ENCODE measurements at regions not wholly inside any gene's neighbourhood (a gene's known extent, or its start where the extent isn't known, plus 50 kb on each side); places are given as distances from the start of the nearest gene placed in this dataset.

DNA sequence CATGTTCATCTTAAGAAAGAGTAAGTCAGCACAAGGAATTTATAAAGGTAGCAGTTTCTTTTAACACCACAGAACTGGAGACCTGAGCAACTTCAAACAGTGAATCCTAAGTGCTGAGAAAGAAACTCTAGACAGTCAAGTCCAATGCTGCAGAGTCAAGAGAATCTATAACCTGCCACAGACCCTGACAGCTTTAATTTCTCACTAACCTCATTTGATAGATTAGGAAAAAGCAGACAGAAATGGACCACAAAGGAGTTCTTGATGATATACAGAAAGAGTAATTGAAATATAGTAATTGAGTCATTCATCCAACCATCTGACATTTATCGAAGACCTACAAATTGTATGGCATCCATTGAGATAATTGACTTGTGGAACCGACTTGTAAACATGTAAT, 847.0 kb downstream of the SORCS1 start:
- Histone ChIP-seq H3K4me3 (ENCODE audit: low read depth, low read length) (no peak overlapping the region), H3K27me3 (ENCODE audit: control insufficient read depth, insufficient read depth, low read length) (no peaks in the 10 kb centered on the region), H3K36me3 (ENCODE audit: control insufficient read depth, insufficient read depth, low read length) (no peaks in the 10 kb centered on the region)
- TF ChIP-seq, protein P1, sequence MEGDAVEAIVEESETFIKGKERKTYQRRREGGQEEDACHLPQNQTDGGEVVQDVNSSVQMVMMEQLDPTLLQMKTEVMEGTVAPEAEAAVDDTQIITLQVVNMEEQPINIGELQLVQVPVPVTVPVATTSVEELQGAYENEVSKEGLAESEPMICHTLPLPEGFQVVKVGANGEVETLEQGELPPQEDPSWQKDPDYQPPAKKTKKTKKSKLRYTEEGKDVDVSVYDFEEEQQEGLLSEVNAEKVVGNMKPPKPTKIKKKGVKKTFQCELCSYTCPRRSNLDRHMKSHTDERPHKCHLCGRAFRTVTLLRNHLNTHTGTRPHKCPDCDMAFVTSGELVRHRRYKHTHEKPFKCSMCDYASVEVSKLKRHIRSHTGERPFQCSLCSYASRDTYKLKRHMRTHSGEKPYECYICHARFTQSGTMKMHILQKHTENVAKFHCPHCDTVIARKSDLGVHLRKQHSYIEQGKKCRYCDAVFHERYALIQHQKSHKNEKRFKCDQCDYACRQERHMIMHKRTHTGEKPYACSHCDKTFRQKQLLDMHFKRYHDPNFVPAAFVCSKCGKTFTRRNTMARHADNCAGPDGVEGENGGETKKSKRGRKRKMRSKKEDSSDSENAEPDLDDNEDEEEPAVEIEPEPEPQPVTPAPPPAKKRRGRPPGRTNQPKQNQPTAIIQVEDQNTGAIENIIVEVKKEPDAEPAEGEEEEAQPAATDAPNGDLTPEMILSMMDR (IDR thresholded peaks at IDR 0.05; ENCODE audit: insufficient read depth, low read length, poor library complexity, severe bottlenecking) = no peak
- DNase-seq (ENCODE audit: low read depth) = no peak

DNA sequence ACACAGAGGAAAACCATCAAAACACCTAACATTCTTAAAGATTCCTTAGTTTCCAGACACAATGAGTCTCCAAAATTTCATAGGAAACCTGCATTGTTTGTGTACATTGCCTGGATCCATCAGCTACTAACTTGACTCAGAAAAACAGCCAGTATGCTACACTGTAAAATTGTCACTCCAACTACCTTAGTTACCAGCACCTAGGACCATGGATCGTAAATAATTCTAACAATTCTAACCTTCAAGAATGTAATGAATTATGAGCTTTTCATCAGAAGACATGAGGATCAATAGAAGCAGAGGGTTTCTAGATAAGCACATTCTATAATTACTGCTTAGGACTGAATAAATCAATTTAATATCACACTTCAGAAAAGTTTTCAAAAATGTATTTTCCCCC, 851.5 kb downstream of the SORCS1 start:
- Histone ChIP-seq H3K4me3 (ENCODE audit: low read depth, low read length) (no peak overlapping the region), H3K36me3 (ENCODE audit: control insufficient read depth, insufficient read depth, low read length) (no peaks in the 10 kb centered on the region), H3K27me3 (ENCODE audit: control insufficient read depth, insufficient read depth, low read length) (no peaks in the 10 kb centered on the region)
- no peak for DNase-seq (ENCODE audit: low read depth)
- TF ChIP-seq, protein P1 (IDR thresholded peaks at IDR 0.05; ENCODE audit: insufficient read depth, low read length, poor library complexity, severe bottlenecking) = no peak

DNA sequence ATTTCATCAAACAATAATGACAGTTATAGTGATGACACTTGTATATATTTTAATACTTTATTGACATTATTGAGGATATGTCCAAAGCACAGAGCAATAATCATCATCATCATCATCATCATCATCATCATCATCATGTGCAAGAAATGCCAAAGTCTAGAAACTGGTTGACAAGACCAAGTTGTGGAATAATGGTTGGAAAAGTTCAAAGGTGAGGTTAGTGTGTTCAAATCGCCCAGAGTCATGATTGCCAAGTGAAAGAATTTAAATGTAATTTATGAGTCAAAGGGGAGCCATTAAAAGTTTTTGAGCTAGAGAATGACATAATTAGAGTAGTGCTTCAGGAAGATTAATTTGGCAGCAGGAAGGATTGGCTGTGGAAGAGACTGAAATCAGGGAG, 852.4 kb downstream of the SORCS1 start:
- TF ChIP-seq, protein P1 (IDR thresholded peaks at IDR 0.05; ENCODE audit: insufficient read depth, low read length, poor library complexity, severe bottlenecking) = no peak
- H3K36me3 ChIP-seq (ENCODE audit: control insufficient read depth, insufficient read depth, low read length) = no peaks in the 10 kb centered on the region
- no peak for DNase-seq (ENCODE audit: low read depth)
- no peak overlapping the region for H3K4me3 ChIP-seq (ENCODE audit: low read depth, low read length)
- no peaks in the 10 kb centered on the region for H3K27me3 ChIP-seq (ENCODE audit: control insufficient read depth, insufficient read depth, low read length)

DNA sequence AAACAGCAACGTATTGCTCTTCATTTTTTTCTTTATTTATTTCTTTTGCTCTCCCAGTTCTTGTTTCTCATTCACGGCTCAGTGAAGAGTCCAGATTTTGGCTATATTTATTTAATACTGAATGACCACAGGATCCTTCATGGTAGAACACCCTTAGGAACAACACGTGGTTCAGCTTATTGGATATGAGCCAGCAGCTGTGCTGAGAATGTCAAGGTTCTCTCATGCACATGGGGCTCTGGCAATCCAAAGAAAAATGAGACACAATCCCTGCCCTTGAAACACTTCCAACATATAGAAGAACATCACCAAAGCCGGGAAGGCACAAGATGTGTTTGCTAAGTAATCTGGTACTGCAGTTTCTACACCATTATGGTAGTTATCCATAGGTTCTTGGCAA, 852.9 kb downstream of the SORCS1 start:
- TF ChIP-seq, protein P1 (IDR thresholded peaks at IDR 0.05; ENCODE audit: insufficient read depth, low read length, poor library complexity, severe bottlenecking) = no peak

GRCh38 chr10:106310596-106310995, 853.9 kb downstream of the SORCS1 start:
- no peak for DNase-seq (ENCODE audit: low read depth)
- H3K27me3 ChIP-seq (ENCODE audit: control insufficient read depth, insufficient read depth, low read length) = no peaks in the 10 kb centered on the region
- TF ChIP-seq, protein P1 (IDR thresholded peaks at IDR 0.05; ENCODE audit: insufficient read depth, low read length, poor library complexity, severe bottlenecking) = no peak
- no peak overlapping the region for H3K4me3 ChIP-seq (ENCODE audit: low read depth, low read length)
- H3K36me3 ChIP-seq (ENCODE audit: control insufficient read depth, insufficient read depth, low read length) = no peaks in the 10 kb centered on the region

More for the DNA sequence above, 852.9 kb downstream of the SORCS1 start:
- Histone ChIP-seq H3K27me3 (ENCODE audit: control insufficient read depth, insufficient read depth, low read length) (no peaks in the 10 kb centered on the region), H3K4me3 (ENCODE audit: low read depth, low read length) (no peak overlapping the region), H3K36me3 (ENCODE audit: control insufficient read depth, insufficient read depth, low read length) (no peaks in the 10 kb centered on the region)
- no peak for DNase-seq (ENCODE audit: low read depth)

GRCh38 chr10:106309376-106309775, 855.1 kb downstream of the SORCS1 start:
- Histone ChIP-seq H3K4me3 (ENCODE audit: low read depth, low read length) (no peak overlapping the region), H3K36me3 (ENCODE audit: control insufficient read depth, insufficient read depth, low read length) (no peaks in the 10 kb centered on the region), H3K27me3 (ENCODE audit: control insufficient read depth, insufficient read depth, low read length) (no peaks in the 10 kb centered on the region)
- TF ChIP-seq, protein P1 (IDR thresholded peaks at IDR 0.05; ENCODE audit: insufficient read depth, low read length, poor library complexity, severe bottlenecking) = no peak
- DNase-seq (ENCODE audit: low read depth) = no peak
